ENCODE measurements at regions not wholly inside any gene's neighbourhood (a gene's known extent, or its start where the extent isn't known, plus 50 kb on each side); places are given as distances from the start of the nearest gene placed in this dataset.

DNA sequence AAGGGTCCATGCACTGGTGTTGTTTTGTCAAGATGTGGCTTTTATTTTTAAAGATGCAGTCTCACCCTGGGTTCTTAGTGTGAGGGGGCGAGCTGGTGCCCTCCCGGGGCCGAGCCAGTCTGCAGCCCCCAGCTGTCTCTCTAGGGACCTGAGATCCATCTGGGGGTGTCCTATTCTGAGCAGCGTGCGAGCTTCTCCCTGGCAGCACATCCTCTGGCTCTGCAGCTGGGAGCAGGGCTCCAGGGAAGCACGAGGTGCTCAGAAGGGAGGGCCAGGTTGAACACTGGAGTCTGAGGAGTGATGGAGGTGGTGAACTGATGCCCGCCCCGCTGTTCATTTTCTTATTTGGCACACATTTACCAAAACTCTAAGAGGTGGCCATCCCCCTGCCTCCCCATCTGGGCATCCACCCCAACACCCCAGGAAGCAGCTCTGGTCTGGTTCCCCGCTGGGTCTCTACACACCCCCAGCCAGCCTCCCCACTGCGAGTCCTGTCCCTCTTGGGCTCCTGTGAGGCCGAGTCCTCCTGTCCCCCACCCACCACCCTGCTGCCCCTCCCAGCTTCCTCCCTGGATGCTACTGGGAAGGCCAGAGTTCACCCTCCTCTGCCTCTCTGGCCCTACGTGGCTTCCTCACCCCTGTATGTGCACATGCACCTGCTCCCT is 956.4 kb downstream of the BRD1 start:
- Histone ChIP-seq H3K36me3 (ENCODE audit: control insufficient read depth in 2 of 2, insufficient read depth in 2 of 2, low read length in 2 of 2) (no peaks in the 10 kb centered on the region), H3K9me3 (ENCODE audit: control insufficient read depth in 2 of 2, low read length in 2 of 2) (no peaks in the 10 kb centered on the region), H3K9ac (ENCODE audit: low read depth in 1 of 2, low read length in 2 of 2) (no peak overlapping the region), H3K4me1 (ENCODE audit: control insufficient read depth in 2 of 2, insufficient read depth in 2 of 2, low read length in 2 of 2) (no peaks in the 10 kb centered on the region), H3K27me3 (ENCODE audit: control insufficient read depth in 2 of 2, insufficient read depth in 2 of 2, low read length in 2 of 2) (no peaks in the 10 kb centered on the region), H3K27ac (ENCODE audit: low read depth in 2 of 2, low read length in 2 of 2) (no peak overlapping the region), H3K4me3 (ENCODE audit: low read length in 2 of 2) (no peak overlapping the region)

DNA sequence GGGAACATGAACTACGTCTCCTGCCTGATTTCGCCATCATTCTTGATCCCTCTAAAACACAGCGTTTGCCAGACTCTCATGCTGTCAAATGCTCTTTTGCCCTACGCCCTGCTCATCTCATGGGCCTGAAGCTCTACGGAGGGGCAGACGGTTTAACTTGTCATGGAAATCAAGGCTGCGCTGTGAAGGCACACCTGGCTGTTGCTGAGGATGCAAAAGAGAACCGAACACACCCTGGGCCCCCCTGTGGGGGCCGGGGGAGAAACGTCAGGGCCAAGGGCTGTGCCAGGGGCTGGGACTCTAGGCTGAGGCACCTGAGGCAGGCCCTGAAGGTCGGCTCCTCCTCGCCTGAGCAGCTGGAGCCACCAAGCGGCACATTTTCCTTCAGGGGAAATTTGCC is 957.2 kb downstream of the BRD1 start:
- Histone ChIP-seq H3K36me3 (ENCODE audit: control insufficient read depth in 2 of 2, insufficient read depth in 2 of 2, low read length in 2 of 2) (no peaks in the 10 kb centered on the region), H3K27me3 (ENCODE audit: control insufficient read depth in 2 of 2, insufficient read depth in 2 of 2, low read length in 2 of 2) (peaks cover 0 to 3% of the 10 kb centered on the region in 2 donors), H3K27ac (ENCODE audit: low read depth in 2 of 2, low read length in 2 of 2) (no peak overlapping the region), H3K9ac (ENCODE audit: low read depth in 1 of 2, low read length in 2 of 2) (no peak overlapping the region), H3K4me1 (ENCODE audit: control insufficient read depth in 2 of 2, insufficient read depth in 2 of 2, low read length in 2 of 2) (no peaks in the 10 kb centered on the region), H3K4me3 (ENCODE audit: low read length in 2 of 2) (no peak overlapping the region), H3K9me3 (ENCODE audit: control insufficient read depth in 2 of 2, low read length in 2 of 2) (no peaks in the 10 kb centered on the region)

DNA sequence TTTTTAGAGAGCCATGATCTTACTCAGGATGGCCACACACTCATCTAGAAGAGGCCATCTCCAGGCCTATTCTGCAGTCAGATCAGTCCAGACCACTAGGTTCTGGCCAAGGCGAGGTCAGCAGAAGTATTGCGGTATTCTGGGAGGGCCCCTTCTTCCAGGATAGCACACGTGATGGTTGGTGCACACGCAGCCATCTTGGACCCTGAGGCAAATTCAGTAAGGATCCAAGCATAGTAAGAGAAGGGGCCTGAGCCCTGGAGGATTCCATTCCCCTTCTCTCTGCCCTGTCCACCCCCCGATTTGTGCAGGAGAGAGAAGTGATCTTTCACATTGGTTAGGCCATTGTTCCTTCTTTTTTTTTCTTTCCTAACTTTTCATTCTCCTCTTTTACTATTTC is 957.9 kb downstream of the BRD1 start:
- H3K27ac ChIP-seq (ENCODE audit: low read depth in 2 of 2, low read length in 2 of 2), result no peak overlapping the region
- peaks cover 0 to 3% of the 10 kb centered on the region in 2 donors for H3K27me3 ChIP-seq (ENCODE audit: control insufficient read depth in 2 of 2, insufficient read depth in 2 of 2, low read length in 2 of 2)
- H3K36me3 ChIP-seq (ENCODE audit: control insufficient read depth in 2 of 2, insufficient read depth in 2 of 2, low read length in 2 of 2), result no peaks in the 10 kb centered on the region
- H3K4me3 ChIP-seq (ENCODE audit: low read length in 2 of 2), result no peak overlapping the region
- no peak overlapping the region for H3K9ac ChIP-seq (ENCODE audit: low read depth in 1 of 2, low read length in 2 of 2)
- H3K4me1 ChIP-seq (ENCODE audit: control insufficient read depth in 2 of 2, insufficient read depth in 2 of 2, low read length in 2 of 2), result no peaks in the 10 kb centered on the region
- H3K9me3 ChIP-seq (ENCODE audit: control insufficient read depth in 2 of 2, low read length in 2 of 2), result no peaks in the 10 kb centered on the region

DNA sequence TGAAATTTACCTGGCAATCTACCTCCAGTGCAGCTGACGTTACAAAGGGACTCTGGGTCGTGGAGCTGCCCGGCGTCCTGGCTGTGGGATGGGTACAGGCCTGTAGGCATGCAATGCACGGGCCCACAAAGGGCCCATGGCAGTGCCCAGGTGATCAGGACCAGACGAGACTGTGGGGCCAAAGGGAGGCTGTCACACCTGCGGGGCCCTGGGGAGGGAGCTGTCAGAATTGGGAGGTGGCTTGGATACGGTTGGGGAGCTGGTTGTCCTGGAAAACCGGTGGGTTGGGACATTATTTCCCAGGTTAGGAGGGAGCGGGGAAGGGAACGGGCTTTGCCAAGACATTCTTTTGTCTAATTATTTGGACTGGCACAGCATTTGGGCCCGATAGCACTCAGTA is 958.5 kb downstream of the BRD1 start:
- Histone ChIP-seq H3K36me3 (ENCODE audit: control insufficient read depth in 2 of 2, insufficient read depth in 2 of 2, low read length in 2 of 2) (no peaks in the 10 kb centered on the region), H3K4me1 (ENCODE audit: control insufficient read depth in 2 of 2, insufficient read depth in 2 of 2, low read length in 2 of 2) (no peaks in the 10 kb centered on the region), H3K9ac (ENCODE audit: low read depth in 1 of 2, low read length in 2 of 2) (no peak overlapping the region), H3K27me3 (ENCODE audit: control insufficient read depth in 2 of 2, insufficient read depth in 2 of 2, low read length in 2 of 2) (peaks cover 0 to 3% of the 10 kb centered on the region in 2 donors), H3K9me3 (ENCODE audit: control insufficient read depth in 2 of 2, low read length in 2 of 2) (no peaks in the 10 kb centered on the region), H3K27ac (ENCODE audit: low read depth in 2 of 2, low read length in 2 of 2) (no peak overlapping the region), H3K4me3 (ENCODE audit: low read length in 2 of 2) (no peak overlapping the region)

DNA sequence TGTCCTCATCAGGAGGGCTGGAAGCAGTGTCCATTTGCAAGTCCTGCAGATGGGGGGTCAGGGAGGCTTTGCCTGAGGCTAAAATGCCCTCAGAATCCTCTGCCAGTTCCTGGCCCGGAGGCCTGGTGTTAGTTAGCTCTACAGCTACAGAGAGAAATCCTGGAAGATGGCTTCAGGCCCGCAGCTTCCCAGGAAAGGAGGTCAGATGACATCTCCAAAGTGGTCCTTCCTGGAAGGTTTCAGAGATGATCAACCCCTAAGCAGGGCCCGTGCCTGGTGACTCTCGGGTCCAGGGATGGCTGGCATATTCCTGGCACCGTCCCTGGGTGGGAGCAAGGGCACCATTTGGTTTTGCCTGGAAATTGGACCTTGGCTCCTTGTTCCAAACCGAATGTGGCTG is 959.1 kb downstream of the BRD1 start:
- no peaks in the 10 kb centered on the region for H3K4me1 ChIP-seq (ENCODE audit: control insufficient read depth in 2 of 2, insufficient read depth in 2 of 2, low read length in 2 of 2)
- no peak overlapping the region for H3K9ac ChIP-seq (ENCODE audit: low read depth in 1 of 2, low read length in 2 of 2)
- no peak overlapping the region for H3K4me3 ChIP-seq (ENCODE audit: low read length in 2 of 2)
- H3K9me3 ChIP-seq (ENCODE audit: control insufficient read depth in 2 of 2, low read length in 2 of 2), result no peaks in the 10 kb centered on the region
- H3K36me3 ChIP-seq (ENCODE audit: control insufficient read depth in 2 of 2, insufficient read depth in 2 of 2, low read length in 2 of 2), result no peaks in the 10 kb centered on the region
- peaks cover 0 to 3% of the 10 kb centered on the region in 2 donors for H3K27me3 ChIP-seq (ENCODE audit: control insufficient read depth in 2 of 2, insufficient read depth in 2 of 2, low read length in 2 of 2)
- no peak overlapping the region for H3K27ac ChIP-seq (ENCODE audit: low read depth in 2 of 2, low read length in 2 of 2)

DNA sequence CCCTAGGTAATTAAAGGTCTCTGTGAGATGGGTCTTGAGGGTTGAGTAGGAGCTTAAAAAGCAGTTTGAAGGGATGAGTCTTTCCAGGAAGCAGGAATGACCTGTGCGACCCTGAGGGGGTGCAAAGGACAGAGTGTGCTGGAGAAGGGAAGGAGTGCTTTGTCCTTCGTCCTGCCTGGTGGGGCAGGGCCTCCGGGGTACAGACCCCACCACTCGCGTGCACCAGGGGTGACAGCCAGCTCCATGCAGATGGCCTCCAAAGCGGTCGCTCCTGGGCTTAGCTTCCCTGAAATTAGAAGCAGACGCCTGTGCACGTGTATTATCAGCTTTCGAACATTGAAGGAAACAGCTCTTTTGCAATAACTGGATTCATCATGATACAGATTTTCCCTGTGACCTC is 959.8 kb downstream of the BRD1 start:
- peaks cover 0 to 3% of the 10 kb centered on the region in 2 donors for H3K27me3 ChIP-seq (ENCODE audit: control insufficient read depth in 2 of 2, insufficient read depth in 2 of 2, low read length in 2 of 2)
- H3K27ac ChIP-seq (ENCODE audit: low read depth in 2 of 2, low read length in 2 of 2), result no peak overlapping the region
- no peak overlapping the region for H3K9ac ChIP-seq (ENCODE audit: low read depth in 1 of 2, low read length in 2 of 2)
- H3K4me3 ChIP-seq (ENCODE audit: low read length in 2 of 2), result no peak overlapping the region
- H3K36me3 ChIP-seq (ENCODE audit: control insufficient read depth in 2 of 2, insufficient read depth in 2 of 2, low read length in 2 of 2), result no peaks in the 10 kb centered on the region
- no peaks in the 10 kb centered on the region for H3K4me1 ChIP-seq (ENCODE audit: control insufficient read depth in 2 of 2, insufficient read depth in 2 of 2, low read length in 2 of 2)
- H3K9me3 ChIP-seq (ENCODE audit: control insufficient read depth in 2 of 2, low read length in 2 of 2), result no peaks in the 10 kb centered on the region

DNA sequence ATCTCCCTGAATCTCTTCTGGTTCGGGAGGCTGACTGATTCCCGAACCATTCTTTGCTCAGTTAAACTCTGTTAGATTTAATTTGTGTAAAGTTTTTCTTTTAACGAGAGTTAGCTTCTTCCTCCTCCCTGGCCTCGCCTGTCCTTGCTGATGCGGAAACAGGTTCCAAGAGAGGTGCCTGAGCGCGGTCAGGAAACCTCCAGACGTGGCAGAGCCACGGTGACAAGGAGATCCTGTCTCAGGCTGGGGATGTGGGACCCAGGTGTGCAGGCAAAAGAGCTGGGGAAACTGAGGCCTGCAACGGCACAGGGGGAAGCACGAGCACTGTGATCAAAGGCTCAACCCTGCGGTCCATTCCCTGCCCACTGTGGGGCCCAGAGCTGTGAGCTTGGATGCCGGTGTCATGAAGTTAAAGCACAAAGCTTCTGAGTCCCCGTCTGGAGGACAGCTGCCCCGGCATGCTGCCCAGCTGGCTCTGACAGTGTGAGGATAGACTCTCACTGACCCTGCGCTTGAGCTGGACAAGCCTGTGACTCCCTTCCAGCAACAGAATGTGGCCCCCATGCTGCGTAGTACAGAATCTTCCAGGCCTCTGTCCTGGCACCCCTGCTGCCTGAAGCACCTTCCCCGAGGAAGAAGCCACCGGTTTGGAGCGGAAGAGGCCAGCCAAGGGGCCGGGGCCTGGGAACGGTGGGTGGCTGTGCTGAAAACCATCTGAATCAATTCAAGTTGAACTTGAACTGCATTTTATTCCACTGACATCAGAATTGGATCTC is 960.6 kb downstream of the BRD1 start:
- Histone ChIP-seq H3K9me3 (ENCODE audit: control insufficient read depth in 2 of 2, low read length in 2 of 2) (no peaks in the 10 kb centered on the region), H3K4me1 (ENCODE audit: control insufficient read depth in 2 of 2, insufficient read depth in 2 of 2, low read length in 2 of 2) (no peaks in the 10 kb centered on the region), H3K27me3 (ENCODE audit: control insufficient read depth in 2 of 2, insufficient read depth in 2 of 2, low read length in 2 of 2) (peaks cover 0 to 3% of the 10 kb centered on the region in 2 donors), H3K4me3 (ENCODE audit: low read length in 2 of 2) (no peak overlapping the region), H3K9ac (ENCODE audit: low read depth in 1 of 2, low read length in 2 of 2) (no peak overlapping the region), H3K27ac (ENCODE audit: low read depth in 2 of 2, low read length in 2 of 2) (no peak overlapping the region), H3K36me3 (ENCODE audit: control insufficient read depth in 2 of 2, insufficient read depth in 2 of 2, low read length in 2 of 2) (no peaks in the 10 kb centered on the region)

DNA sequence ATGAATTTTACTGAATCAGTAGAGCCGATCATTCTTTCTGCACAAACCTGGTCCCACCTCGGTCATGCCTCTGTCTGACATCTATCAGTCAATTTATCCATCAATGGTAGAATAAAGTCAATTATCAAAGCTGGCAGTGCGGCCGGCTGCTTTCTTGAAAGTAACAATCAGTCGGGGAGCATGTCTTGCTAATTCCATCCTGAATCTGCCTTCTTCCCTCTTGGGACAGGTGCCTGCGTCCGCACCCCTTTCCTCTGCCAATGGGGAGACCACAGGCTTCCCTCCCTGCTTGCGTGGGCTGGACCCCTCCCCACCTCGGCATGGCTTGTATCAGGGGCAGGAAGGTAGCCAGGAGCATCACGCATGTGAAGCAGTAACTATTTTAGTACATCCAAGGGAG is 962.9 kb downstream of the BRD1 start:
- Histone ChIP-seq H3K27me3 (ENCODE audit: control insufficient read depth in 2 of 2, insufficient read depth in 2 of 2, low read length in 2 of 2) (peaks cover 0 to 3% of the 10 kb centered on the region in 2 donors), H3K9me3 (ENCODE audit: control insufficient read depth in 2 of 2, low read length in 2 of 2) (no peaks in the 10 kb centered on the region), H3K27ac (ENCODE audit: low read depth in 2 of 2, low read length in 2 of 2) (no peak overlapping the region), H3K36me3 (ENCODE audit: control insufficient read depth in 2 of 2, insufficient read depth in 2 of 2, low read length in 2 of 2) (no peaks in the 10 kb centered on the region), H3K4me1 (ENCODE audit: control insufficient read depth in 2 of 2, insufficient read depth in 2 of 2, low read length in 2 of 2) (no peaks in the 10 kb centered on the region), H3K4me3 (ENCODE audit: low read length in 2 of 2) (no peak overlapping the region), H3K9ac (ENCODE audit: low read depth in 1 of 2, low read length in 2 of 2) (no peak overlapping the region)

DNA sequence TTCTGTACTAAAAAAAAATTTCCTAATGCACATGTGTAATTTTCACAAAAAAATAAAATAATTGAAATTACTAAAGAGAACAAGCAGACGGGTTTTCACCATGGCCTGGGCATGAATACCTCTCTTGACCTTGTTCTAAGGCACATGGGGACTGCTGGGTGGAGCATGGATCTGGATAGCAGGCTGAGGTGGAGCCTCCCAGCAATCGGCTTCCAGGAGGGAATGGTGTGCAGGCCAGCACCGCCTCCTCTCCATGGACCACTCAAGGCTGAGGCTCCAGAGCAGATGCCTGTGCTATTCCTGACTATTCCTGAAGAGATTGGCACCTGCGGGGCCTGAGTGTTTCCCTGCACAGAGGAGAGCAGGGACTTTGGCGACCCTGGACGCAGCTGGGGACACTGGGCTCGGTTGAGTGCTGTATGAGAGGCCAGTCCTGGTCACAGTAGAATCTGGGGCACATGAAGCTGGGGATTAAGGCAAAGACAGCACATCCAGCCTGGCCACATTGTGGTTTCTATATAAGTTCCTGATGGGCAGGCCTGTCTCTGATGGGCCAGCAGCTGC is 963.6 kb downstream of the BRD1 start:
- Histone ChIP-seq H3K9me3 (ENCODE audit: control insufficient read depth in 2 of 2, low read length in 2 of 2) (no peaks in the 10 kb centered on the region), H3K4me3 (ENCODE audit: low read length in 2 of 2) (no peak overlapping the region), H3K4me1 (ENCODE audit: control insufficient read depth in 2 of 2, insufficient read depth in 2 of 2, low read length in 2 of 2) (no peaks in the 10 kb centered on the region), H3K36me3 (ENCODE audit: control insufficient read depth in 2 of 2, insufficient read depth in 2 of 2, low read length in 2 of 2) (no peaks in the 10 kb centered on the region), H3K27me3 (ENCODE audit: control insufficient read depth in 2 of 2, insufficient read depth in 2 of 2, low read length in 2 of 2) (peaks cover 0 to 3% of the 10 kb centered on the region in 2 donors), H3K27ac (ENCODE audit: low read depth in 2 of 2, low read length in 2 of 2) (no peak overlapping the region), H3K9ac (ENCODE audit: low read depth in 1 of 2, low read length in 2 of 2) (no peak overlapping the region)

DNA sequence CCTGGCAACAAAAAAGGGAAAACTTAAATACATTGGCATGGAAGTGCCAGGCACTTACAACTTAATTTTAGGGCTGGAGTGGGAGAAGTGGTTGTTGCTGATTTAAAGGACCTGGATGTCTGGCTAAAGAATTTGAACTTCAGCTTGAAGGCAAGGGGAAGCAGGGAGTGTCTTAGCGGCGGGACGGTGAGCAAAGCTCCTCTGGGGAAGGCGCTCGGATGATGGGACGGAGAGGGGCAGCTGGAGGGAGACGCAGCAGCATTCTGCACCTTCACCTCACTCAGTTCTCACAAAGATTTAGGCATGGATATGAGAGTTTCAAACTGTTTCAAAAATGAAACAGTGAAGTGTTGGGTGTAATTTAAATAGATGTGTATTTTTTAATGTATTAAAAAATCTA is 967.1 kb downstream of the BRD1 start:
- no peaks in the 10 kb centered on the region for H3K9me3 ChIP-seq (ENCODE audit: control insufficient read depth in 2 of 2, low read length in 2 of 2)
- H3K9ac ChIP-seq (ENCODE audit: low read depth in 1 of 2, low read length in 2 of 2), result no peak overlapping the region
- no peak overlapping the region for H3K4me3 ChIP-seq (ENCODE audit: low read length in 2 of 2)
- H3K27me3 ChIP-seq (ENCODE audit: control insufficient read depth in 2 of 2, insufficient read depth in 2 of 2, low read length in 2 of 2), result no peaks in the 10 kb centered on the region
- H3K4me1 ChIP-seq (ENCODE audit: control insufficient read depth in 2 of 2, insufficient read depth in 2 of 2, low read length in 2 of 2), result no peaks in the 10 kb centered on the region
- H3K36me3 ChIP-seq (ENCODE audit: control insufficient read depth in 2 of 2, insufficient read depth in 2 of 2, low read length in 2 of 2), result no peaks in the 10 kb centered on the region
- no peak overlapping the region for H3K27ac ChIP-seq (ENCODE audit: low read depth in 2 of 2, low read length in 2 of 2)
